ENCODE measurements at regions not wholly inside any gene's neighbourhood (a gene's known extent, or its start where the extent isn't known, plus 50 kb on each side); places are given as distances from the start of the nearest gene placed in this dataset.
A peak's percentile ranks its signal among the peaks of the same experiment; 100 is the strongest.

GRCh38 chr4:134906404-134907023 lies 704.9 kb upstream of the PABPC4L start:
- Histone ChIP-seq H3K27me3 (ENCODE audit: control insufficient read depth, insufficient read depth, low read length) (no peaks in the 10 kb centered on the region), H3K9ac (ENCODE audit: low read length in 3 of 3) (no peak overlapping the region), H3K4me1 (ENCODE audit: control insufficient read depth in 2 of 3, insufficient read depth in 2 of 3, low read depth in 1 of 3, low read length in 3 of 3) (no peaks in the 10 kb centered on the region), H3K9me3 (ENCODE audit: control insufficient read depth in 2 of 3, insufficient read depth in 1 of 3, low read length in 3 of 3) (no peaks in the 10 kb centered on the region), H3K36me3 (ENCODE audit: control insufficient read depth in 2 of 3, insufficient read depth in 3 of 3, low read length in 3 of 3) (no peaks in the 10 kb centered on the region), H3K27ac (ENCODE audit: low read depth in 2 of 2, low read length in 2 of 2) (no peak overlapping the region), H3K4me3 (ENCODE audit: low read length in 3 of 3) (no peak overlapping the region)
- peak; percentile 73 for FAIRE-seq
- intact Hi-C loops (cut with DNase I) = no loop called here
- DNase-seq = peak in 3 of 5 donors; percentile 15 to 63 (median 37)
- TF ChIP-seq, protein P1, sequence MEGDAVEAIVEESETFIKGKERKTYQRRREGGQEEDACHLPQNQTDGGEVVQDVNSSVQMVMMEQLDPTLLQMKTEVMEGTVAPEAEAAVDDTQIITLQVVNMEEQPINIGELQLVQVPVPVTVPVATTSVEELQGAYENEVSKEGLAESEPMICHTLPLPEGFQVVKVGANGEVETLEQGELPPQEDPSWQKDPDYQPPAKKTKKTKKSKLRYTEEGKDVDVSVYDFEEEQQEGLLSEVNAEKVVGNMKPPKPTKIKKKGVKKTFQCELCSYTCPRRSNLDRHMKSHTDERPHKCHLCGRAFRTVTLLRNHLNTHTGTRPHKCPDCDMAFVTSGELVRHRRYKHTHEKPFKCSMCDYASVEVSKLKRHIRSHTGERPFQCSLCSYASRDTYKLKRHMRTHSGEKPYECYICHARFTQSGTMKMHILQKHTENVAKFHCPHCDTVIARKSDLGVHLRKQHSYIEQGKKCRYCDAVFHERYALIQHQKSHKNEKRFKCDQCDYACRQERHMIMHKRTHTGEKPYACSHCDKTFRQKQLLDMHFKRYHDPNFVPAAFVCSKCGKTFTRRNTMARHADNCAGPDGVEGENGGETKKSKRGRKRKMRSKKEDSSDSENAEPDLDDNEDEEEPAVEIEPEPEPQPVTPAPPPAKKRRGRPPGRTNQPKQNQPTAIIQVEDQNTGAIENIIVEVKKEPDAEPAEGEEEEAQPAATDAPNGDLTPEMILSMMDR (IDR thresholded peaks at IDR 0.05; ENCODE audit: borderline replicate concordance, extremely low read depth, insufficient read depth) = peak; percentile 16

DNA sequence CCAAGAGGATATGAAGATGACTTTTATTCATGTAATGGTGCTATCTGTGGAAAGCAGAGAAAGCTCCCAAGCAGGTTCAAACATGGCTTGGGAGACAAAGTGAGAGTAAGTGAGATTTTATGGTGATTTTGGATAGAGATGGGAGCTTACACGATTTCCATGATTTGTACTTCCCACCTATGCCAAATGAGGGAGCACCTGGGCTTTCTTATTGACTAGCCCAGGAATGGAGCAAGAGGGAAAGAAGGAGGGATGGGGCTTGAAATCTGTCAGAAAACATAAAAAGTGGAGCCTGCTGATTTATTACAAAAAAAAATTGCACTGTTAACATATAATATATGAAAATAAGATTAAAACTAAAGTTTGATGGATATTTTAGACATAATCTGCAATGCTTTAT lies 703.5 kb upstream of the PABPC4L start:
- H3K4me1 ChIP-seq (ENCODE audit: control insufficient read depth in 2 of 3, insufficient read depth in 2 of 3, low read depth in 1 of 3, low read length in 3 of 3) = no peaks in the 10 kb centered on the region
- H3K27ac ChIP-seq (ENCODE audit: low read depth in 2 of 2, low read length in 2 of 2) = no peak overlapping the region
- H3K9ac ChIP-seq (ENCODE audit: low read length in 3 of 3) = no peak overlapping the region
- TF ChIP-seq, protein P1 (IDR thresholded peaks at IDR 0.05; ENCODE audit: borderline replicate concordance, extremely low read depth, insufficient read depth) = no peak
- no peaks in the 10 kb centered on the region for H3K36me3 ChIP-seq (ENCODE audit: control insufficient read depth in 2 of 3, insufficient read depth in 3 of 3, low read length in 3 of 3)
- H3K27me3 ChIP-seq (ENCODE audit: control insufficient read depth, insufficient read depth, low read length) = no peaks in the 10 kb centered on the region
- FAIRE-seq = no peak
- intact Hi-C loops (cut with DNase I) = no loop called here
- H3K4me3 ChIP-seq (ENCODE audit: low read length in 3 of 3) = no peak overlapping the region
- no peak for DNase-seq
- H3K9me3 ChIP-seq (ENCODE audit: control insufficient read depth in 2 of 3, insufficient read depth in 1 of 3, low read length in 3 of 3) = no peaks in the 10 kb centered on the region

- TF ChIP-seq, protein P1 (IDR thresholded peaks at IDR 0.05; ENCODE audit: borderline replicate concordance, extremely low read depth, insufficient read depth) = no peak
- no peaks in the 10 kb centered on the region for H3K9me3 ChIP-seq (ENCODE audit: control insufficient read depth in 2 of 3, insufficient read depth in 1 of 3, low read length in 3 of 3)
- no peak overlapping the region for H3K4me3 ChIP-seq (ENCODE audit: low read length in 3 of 3)
- no peak for DNase-seq
- no peak for FAIRE-seq
- H3K4me1 ChIP-seq (ENCODE audit: control insufficient read depth in 2 of 3, insufficient read depth in 2 of 3, low read depth in 1 of 3, low read length in 3 of 3) = no peaks in the 10 kb centered on the region
- no peak overlapping the region for H3K27ac ChIP-seq (ENCODE audit: low read depth in 2 of 2, low read length in 2 of 2)
- intact Hi-C loops (cut with DNase I) = no loop called here
- no peaks in the 10 kb centered on the region for H3K36me3 ChIP-seq (ENCODE audit: control insufficient read depth in 2 of 3, insufficient read depth in 3 of 3, low read length in 3 of 3)
- H3K9ac ChIP-seq (ENCODE audit: low read length in 3 of 3) = no peak overlapping the region
- H3K27me3 ChIP-seq (ENCODE audit: control insufficient read depth, insufficient read depth, low read length) = no peaks in the 10 kb centered on the region
These were observed 686.6 kb upstream of the PABPC4L start for GRCh38 chr4:134888156-134888555.

GRCh38 chr4:134885436-134885835 lies 683.8 kb upstream of the PABPC4L start:
- Histone ChIP-seq H3K36me3 (ENCODE audit: control insufficient read depth in 2 of 3, insufficient read depth in 3 of 3, low read length in 3 of 3) (no peaks in the 10 kb centered on the region), H3K27me3 (ENCODE audit: control insufficient read depth, insufficient read depth, low read length) (no peaks in the 10 kb centered on the region), H3K4me1 (ENCODE audit: control insufficient read depth in 2 of 3, insufficient read depth in 2 of 3, low read depth in 1 of 3, low read length in 3 of 3) (no peaks in the 10 kb centered on the region), H3K9me3 (ENCODE audit: control insufficient read depth in 2 of 3, insufficient read depth in 1 of 3, low read length in 3 of 3) (no peaks in the 10 kb centered on the region), H3K27ac (ENCODE audit: low read depth in 2 of 2, low read length in 2 of 2) (no peak overlapping the region), H3K9ac (ENCODE audit: low read length in 3 of 3) (no peak overlapping the region), H3K4me3 (ENCODE audit: low read length in 3 of 3) (no peak overlapping the region)
- DNase-seq = no peak
- no peak for FAIRE-seq
- TF ChIP-seq, protein P1 (IDR thresholded peaks at IDR 0.05; ENCODE audit: borderline replicate concordance, extremely low read depth, insufficient read depth) = no peak
- intact Hi-C loops (cut with DNase I) = no loop called here
